Fibroblast of the aortic adventitia (primary cell): ENCODE measurements at regions not wholly inside any gene's neighbourhood (a gene's known extent, or its start where the extent isn't known, plus 50 kb on each side); places are given as distances from the start of the nearest gene placed in this dataset. TPM values are rescaled to one million over a fixed set of nuclear protein-coding genes. Genes with fewer than 3 reads are reported as not detected.

Source experiments
- DNase-seq: peaks from one replicate; pipeline ENCODE4 v3.0.0-alpha.2; 2010; ENCODE audit warnings: low read depth
- H3K4me3 ChIP-seq: 2 replicates; pipeline ENCODE4 v1.5.1; 2011; ENCODE audit warnings: low read depth, mild to moderate bottlenecking, control low read depth, low read length, moderate library complexity
- small RNA-seq: library from RNA; depleted of rRNA; stranded (forward); fragments of <200 nt; gene quantifications from one replicate; pipeline ENCODE3, GENCODE V24; 2012
- TF ChIP-seq, protein P1 (sequence below): IDR thresholded peaks from 2 replicates; pipeline ENCODE4 v1.5.1; 2011; ENCODE audit warnings: mild to moderate bottlenecking, low read length, control low read depth, inconsistent platforms; ENCODE audit not compliant: insufficient read depth

DNA sequence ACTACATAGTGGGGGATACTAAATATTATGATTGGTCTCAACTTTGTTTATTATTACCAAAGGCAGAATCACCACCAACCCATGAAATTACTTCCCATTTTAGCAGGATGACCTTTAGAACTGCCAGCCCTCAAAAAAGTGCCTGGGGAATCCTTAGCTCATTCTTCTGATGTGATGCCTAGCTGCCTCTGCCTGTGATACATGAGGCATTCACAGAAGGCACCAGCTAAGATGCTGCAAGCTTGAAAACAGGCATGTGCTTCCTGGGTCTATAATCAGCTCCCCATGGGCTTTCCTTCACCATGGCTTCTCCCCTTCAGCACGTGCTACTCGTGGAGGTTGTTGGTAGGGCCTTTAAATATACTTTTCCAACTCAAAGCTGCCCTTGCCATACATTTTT lies 50.4 kb upstream of the ARHGAP20 start:
- TF ChIP-seq, protein P1, sequence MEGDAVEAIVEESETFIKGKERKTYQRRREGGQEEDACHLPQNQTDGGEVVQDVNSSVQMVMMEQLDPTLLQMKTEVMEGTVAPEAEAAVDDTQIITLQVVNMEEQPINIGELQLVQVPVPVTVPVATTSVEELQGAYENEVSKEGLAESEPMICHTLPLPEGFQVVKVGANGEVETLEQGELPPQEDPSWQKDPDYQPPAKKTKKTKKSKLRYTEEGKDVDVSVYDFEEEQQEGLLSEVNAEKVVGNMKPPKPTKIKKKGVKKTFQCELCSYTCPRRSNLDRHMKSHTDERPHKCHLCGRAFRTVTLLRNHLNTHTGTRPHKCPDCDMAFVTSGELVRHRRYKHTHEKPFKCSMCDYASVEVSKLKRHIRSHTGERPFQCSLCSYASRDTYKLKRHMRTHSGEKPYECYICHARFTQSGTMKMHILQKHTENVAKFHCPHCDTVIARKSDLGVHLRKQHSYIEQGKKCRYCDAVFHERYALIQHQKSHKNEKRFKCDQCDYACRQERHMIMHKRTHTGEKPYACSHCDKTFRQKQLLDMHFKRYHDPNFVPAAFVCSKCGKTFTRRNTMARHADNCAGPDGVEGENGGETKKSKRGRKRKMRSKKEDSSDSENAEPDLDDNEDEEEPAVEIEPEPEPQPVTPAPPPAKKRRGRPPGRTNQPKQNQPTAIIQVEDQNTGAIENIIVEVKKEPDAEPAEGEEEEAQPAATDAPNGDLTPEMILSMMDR, result no peak
- peak; percentile 30 for DNase-seq
- no peak overlapping the region for H3K4me3 ChIP-seq

Small RNAs in the stretch of these regions (small RNA-seq; reads per million reads assigned to genes)
- not detected for gene AP002963.1
- gene RNA5SP350, result not detected
